ENCODE measurements at regions not wholly inside any gene's neighbourhood (a gene's known extent, or its start where the extent isn't known, plus 50 kb on each side); places are given as distances from the start of the nearest gene placed in this dataset.

- H3K4me1 ChIP-seq = peaks cover 0 to 2% (median 0%) of the 10 kb centered on the region in 4 donors
- TF ChIP-seq POLR2AphosphoS5 (IDR thresholded peaks at IDR 0.05) = no peak
- TF ChIP-seq, protein P1, sequence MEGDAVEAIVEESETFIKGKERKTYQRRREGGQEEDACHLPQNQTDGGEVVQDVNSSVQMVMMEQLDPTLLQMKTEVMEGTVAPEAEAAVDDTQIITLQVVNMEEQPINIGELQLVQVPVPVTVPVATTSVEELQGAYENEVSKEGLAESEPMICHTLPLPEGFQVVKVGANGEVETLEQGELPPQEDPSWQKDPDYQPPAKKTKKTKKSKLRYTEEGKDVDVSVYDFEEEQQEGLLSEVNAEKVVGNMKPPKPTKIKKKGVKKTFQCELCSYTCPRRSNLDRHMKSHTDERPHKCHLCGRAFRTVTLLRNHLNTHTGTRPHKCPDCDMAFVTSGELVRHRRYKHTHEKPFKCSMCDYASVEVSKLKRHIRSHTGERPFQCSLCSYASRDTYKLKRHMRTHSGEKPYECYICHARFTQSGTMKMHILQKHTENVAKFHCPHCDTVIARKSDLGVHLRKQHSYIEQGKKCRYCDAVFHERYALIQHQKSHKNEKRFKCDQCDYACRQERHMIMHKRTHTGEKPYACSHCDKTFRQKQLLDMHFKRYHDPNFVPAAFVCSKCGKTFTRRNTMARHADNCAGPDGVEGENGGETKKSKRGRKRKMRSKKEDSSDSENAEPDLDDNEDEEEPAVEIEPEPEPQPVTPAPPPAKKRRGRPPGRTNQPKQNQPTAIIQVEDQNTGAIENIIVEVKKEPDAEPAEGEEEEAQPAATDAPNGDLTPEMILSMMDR (IDR thresholded peaks at IDR 0.05) = no peak
- no peak for TF ChIP-seq POLR2A (IDR thresholded peaks at IDR 0.05)
- TF ChIP-seq EP300 (IDR thresholded peaks at IDR 0.05) = no peak
- H3K27me3 ChIP-seq = no peaks in the 10 kb centered on the region
- H3K9me3 ChIP-seq = no peaks in the 10 kb centered on the region
- H3K4me3 ChIP-seq = no peak overlapping the region
- H3K36me3 ChIP-seq = no peaks in the 10 kb centered on the region
- peak overlapping the region in 2 of 4 donors; percentile 14 to 38 for H3K27ac ChIP-seq
- ATAC-seq (ENCODE audit: low FRiP score in 2 of 2) = no peak
- 76 to 82% methylated on average over 4 of the region's 4 CpGs for WGBS, 2 donors
- no peak for DNase-seq
These were observed 130.9 kb upstream of the RASGRP1 start for GRCh38 chr15:38695249-38696108.

DNA sequence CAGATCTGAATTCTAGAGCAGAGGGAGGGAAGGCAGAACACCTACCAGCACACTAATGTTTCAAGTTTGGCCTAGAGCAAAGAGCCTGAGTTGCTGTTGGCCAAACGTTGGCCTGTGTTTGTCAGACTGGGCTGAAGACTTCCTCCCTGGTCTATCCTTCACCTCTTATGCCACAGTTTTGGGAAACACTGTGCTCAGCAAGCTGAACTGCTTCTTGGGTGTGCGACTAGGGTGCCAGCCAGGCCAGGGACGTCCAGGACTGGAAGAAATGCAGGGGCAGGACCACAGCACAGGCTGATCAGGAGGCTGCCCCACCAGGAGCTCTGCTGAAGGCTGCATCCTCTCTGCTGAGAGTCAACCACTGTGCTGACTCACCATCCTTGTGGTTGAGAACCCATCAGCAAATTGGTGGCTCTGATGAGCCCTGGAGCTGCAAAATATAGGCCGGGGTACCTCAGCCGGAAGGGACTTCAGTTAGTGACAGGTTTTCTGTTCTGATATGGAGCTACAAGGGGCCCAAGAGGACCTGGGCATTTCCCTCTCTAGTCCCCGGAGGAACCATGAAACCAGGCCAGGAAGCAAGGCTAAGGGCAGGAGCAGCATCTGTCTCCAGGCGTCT, 131.6 kb upstream of the RASGRP1 start:
- WGBS, 2 donors = 56 to 65% methylated on average over 6 to 7 of the region's 7 CpGs
- Histone ChIP-seq H3K9me3 (no peaks in the 10 kb centered on the region), H3K27ac (peak overlapping the region in 2 of 4 donors; percentile 14 to 38), H3K27me3 (no peaks in the 10 kb centered on the region), H3K4me1 (peaks cover 0 to 2% (median 0%) of the 10 kb centered on the region in 4 donors), H3K4me3 (no peak overlapping the region), H3K36me3 (no peaks in the 10 kb centered on the region)
- ATAC-seq (ENCODE audit: low FRiP score in 2 of 2) (peak in 1 of 2 donors; percentile 19), DNase-seq (peak in 1 of 2 donors; percentile 40)
- no peak for TF ChIP-seq POLR2AphosphoS5 (IDR thresholded peaks at IDR 0.05)
- no peak for TF ChIP-seq EP300 (IDR thresholded peaks at IDR 0.05)
- TF ChIP-seq, protein P1 (IDR thresholded peaks at IDR 0.05) = no peak
- no peak for TF ChIP-seq POLR2A (IDR thresholded peaks at IDR 0.05)

DNA sequence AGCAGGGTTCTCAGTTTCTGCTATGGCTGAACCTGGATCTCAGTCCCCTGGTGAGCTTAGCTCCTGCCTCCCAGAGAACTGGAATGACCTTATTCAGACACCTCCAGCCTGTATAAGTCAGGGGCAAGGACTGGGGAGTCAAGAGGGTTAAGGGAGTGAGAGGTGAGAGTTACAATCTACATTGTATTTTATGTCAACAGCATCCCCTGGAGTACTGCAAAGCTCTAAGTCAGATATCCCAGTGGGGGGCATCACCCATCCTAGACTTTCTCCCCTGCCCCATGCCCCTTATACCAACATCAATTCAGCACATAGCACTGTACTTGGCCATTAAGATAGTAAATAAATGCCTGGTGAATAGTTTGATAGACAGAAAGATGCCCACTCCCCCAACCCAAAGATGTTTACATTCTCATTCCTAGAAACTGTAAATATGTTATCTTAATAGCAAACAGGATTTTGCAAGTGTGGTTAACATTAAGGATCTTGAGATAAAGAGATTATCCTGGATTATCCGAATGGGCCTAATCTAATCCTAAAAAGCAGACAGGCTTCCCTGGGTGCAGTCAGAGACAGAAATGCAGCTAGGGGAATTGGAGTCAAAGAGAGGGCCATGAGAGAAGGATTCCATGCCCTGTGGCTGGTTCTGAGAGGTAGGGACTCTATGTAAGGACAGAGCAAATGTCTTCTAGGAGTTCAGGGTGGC, 132.3 kb upstream of the RASGRP1 start:
- H3K27ac ChIP-seq = peak overlapping the region in 1 of 4 donors; percentile 15
- H3K9me3 ChIP-seq = no peaks in the 10 kb centered on the region
- DNase-seq = no peak
- ATAC-seq (ENCODE audit: low FRiP score in 2 of 2) = no peak
- no peak for TF ChIP-seq EP300 (IDR thresholded peaks at IDR 0.05)
- TF ChIP-seq, protein P1 (IDR thresholded peaks at IDR 0.05) = no peak
- no peak for TF ChIP-seq POLR2A (IDR thresholded peaks at IDR 0.05)
- TF ChIP-seq POLR2AphosphoS5 (IDR thresholded peaks at IDR 0.05) = no peak
- H3K27me3 ChIP-seq = no peaks in the 10 kb centered on the region
- peaks cover 0 to 2% (median 0%) of the 10 kb centered on the region in 4 donors for H3K4me1 ChIP-seq
- H3K36me3 ChIP-seq = no peaks in the 10 kb centered on the region
- WGBS, 2 donors = 61 to 68% methylated on average over 1 of the region's 1 CpG
- no peak overlapping the region for H3K4me3 ChIP-seq

DNA sequence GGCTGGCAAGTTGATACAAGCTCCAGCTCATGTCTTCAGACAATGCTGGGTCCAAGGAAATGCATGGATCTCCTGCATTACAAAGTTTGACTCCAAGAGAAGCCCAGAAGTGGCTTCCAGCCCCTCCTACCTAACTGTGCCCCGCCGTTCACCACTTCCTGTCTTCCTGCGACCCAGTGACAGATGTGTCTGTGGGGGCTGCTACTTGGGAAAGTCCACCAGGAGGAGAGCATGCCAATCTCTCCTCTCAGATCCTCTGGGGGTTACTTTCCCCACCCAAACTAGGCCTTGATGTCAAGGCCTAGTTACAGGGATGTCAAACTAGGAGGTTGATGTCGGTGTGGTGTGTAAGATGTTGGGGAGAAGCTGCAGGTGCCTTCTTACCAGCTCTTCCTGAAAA, 133.6 kb upstream of the RASGRP1 start:
- WGBS, 2 donors = 41 to 91% methylated on average over 1 to 4 of the region's 4 CpGs
- Histone ChIP-seq H3K27me3 (no peaks in the 10 kb centered on the region), H3K9me3 (no peaks in the 10 kb centered on the region), H3K4me1 (peaks cover 0 to 2% (median 0%) of the 10 kb centered on the region in 4 donors), H3K36me3 (no peaks in the 10 kb centered on the region), H3K27ac (no peak overlapping the region), H3K4me3 (no peak overlapping the region)
- ATAC-seq (ENCODE audit: low FRiP score in 2 of 2) (no peak), DNase-seq (no peak)
- TF ChIP-seq POLR2A (IDR thresholded peaks at IDR 0.05) = no peak
- TF ChIP-seq EP300 (IDR thresholded peaks at IDR 0.05) = no peak
- no peak for TF ChIP-seq POLR2AphosphoS5 (IDR thresholded peaks at IDR 0.05)
